ENCODE measurements at regions not wholly inside any gene's neighbourhood (a gene's known extent, or its start where the extent isn't known, plus 50 kb on each side); places are given as distances from the start of the nearest gene placed in this dataset.

DNA sequence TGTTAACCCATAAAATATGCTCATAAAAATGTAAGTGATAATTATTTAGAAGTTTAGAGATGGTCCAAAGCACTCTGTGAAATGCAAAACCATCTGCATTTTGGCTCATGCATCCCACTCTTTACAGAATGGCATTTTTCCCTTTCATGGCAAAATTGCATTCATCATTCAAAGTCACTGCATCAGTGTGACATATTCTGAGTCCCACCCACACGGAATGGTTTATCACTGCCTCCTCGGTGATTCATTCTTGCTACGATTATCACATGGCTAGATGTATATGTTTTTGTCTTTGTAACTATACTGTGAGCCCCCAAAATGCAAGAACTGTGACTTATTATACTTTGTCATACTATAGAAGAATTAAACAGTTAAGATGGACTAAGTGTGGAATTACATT lies 293.0 kb downstream of the LRATD1 start:
- H3K4me2 ChIP-seq (ENCODE audit: insufficient read depth, low read length) = no peak overlapping the region
- in situ Hi-C loops (cut with MboI) = no loop called here
- H3K36me3 ChIP-seq (ENCODE audit: control insufficient read depth, insufficient read depth, low read length) = no peaks in the 10 kb centered on the region
- no peaks in the 10 kb centered on the region for H3K27me3 ChIP-seq (ENCODE audit: control insufficient read depth in 2 of 2, insufficient read depth in 2 of 2, low read length in 2 of 2)
- 0% methylated on average over 3 of the region's 3 CpGs for WGBS (ENCODE audit: insufficient coverage, low coverage, missing lambda C conversion rate)
- DNase-seq (ENCODE audit: extremely low read depth in 1 of 4, low spot score in 3 of 4) (no peak), ATAC-seq (no peak), FAIRE-seq (no peak)
- ChIA-PET POLR2A (no interaction called here), CTCF (ENCODE audit: low intra/inter-chr PET ratio) (no interaction called here)
- no TSS peak for BruUV-seq (replicated peaks)
- no peaks in the 10 kb centered on the region for H4K20me1 ChIP-seq (replicated peaks; ENCODE audit: control insufficient read depth, insufficient read depth, low read length)
- H3K9me1 ChIP-seq (ENCODE audit: control insufficient read depth, insufficient read depth, low read length) = no peaks in the 10 kb centered on the region
- intact Hi-C loops (cut with micrococcal nuclease) = no loop called here
- no peak overlapping the region for H2AFZ ChIP-seq (ENCODE audit: low read depth, low read length)
- H3K4me3 ChIP-seq = no peak overlapping the region
- no peaks in the 10 kb centered on the region for H3K4me1 ChIP-seq (replicated peaks in 1 of 2; ENCODE audit: control insufficient read depth in 2 of 2, insufficient read depth in 2 of 2, low read length in 2 of 2)
- no peak overlapping the region for H3K9ac ChIP-seq (ENCODE audit: insufficient read depth in 1 of 2, low read depth in 2 of 2, low read length in 2 of 2)
- TF ChIP-seq PCBP2 (IDR thresholded peaks at IDR 0.05; ENCODE audit: low read depth, low read length, poor library complexity, severe bottlenecking) = no peak
- TF ChIP-seq, protein P1, sequence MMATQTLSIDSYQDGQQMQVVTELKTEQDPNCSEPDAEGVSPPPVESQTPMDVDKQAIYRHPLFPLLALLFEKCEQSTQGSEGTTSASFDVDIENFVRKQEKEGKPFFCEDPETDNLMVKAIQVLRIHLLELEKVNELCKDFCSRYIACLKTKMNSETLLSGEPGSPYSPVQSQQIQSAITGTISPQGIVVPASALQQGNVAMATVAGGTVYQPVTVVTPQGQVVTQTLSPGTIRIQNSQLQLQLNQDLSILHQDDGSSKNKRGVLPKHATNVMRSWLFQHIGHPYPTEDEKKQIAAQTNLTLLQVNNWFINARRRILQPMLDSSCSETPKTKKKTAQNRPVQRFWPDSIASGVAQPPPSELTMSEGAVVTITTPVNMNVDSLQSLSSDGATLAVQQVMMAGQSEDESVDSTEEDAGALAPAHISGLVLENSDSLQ (IDR thresholded peaks at IDR 0.05) = peak; percentile 6; the same call in 1 of the 2 replicates
- H3K27ac ChIP-seq (ENCODE audit: extremely low read depth, low read depth, low read length) = no peak overlapping the region
- no peaks in the 10 kb centered on the region for H3K9me3 ChIP-seq (replicated peaks; ENCODE audit: control insufficient read depth, insufficient read depth, low read depth, low read length)
- no peaks in the 10 kb centered on the region for H3K79me2 ChIP-seq (ENCODE audit: control insufficient read depth, insufficient read depth, low read length)

DNA sequence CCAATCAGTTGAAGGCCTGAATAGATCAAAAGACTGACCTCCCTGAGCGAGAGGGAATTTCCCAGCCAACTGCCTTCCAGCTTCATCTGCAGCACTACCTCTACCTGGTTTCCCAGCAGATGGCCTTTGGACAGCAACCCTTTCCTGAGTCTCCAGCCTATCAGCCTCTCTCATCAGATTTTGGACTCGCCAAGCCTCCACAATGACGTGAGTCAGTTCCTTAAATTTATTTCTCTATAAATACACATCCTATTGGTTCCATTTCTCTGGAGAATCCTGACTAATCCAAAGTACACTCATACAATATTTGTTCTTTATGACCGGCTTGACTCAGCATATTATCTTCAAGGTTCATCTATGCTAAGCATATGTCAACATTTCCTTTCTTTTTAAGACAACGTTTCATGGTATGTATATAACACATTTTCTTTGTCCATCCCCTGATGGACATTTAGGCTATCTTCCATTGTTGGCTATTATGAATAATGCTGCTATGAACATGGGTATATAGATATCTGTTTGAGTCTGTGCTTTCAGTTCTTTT lies 294.6 kb downstream of the LRATD1 start:
- H3K9ac ChIP-seq (ENCODE audit: insufficient read depth in 1 of 2, low read depth in 2 of 2, low read length in 2 of 2) = no peak overlapping the region
- H3K27ac ChIP-seq (ENCODE audit: extremely low read depth, low read depth, low read length) = no peak overlapping the region
- DNase-seq (ENCODE audit: extremely low read depth in 1 of 4, low spot score in 3 of 4) (no peak), FAIRE-seq (no peak), ATAC-seq (no peak)
- no peaks in the 10 kb centered on the region for H3K9me1 ChIP-seq (ENCODE audit: control insufficient read depth, insufficient read depth, low read length)
- ChIA-PET POLR2A (no interaction called here), CTCF (ENCODE audit: low intra/inter-chr PET ratio) (interaction anchor here (0.7 kb wide), 1 partner anchor 1413 kb away, joined by 3 read pairs; no protein-coding TSS in a partner anchor)
- H3K36me3 ChIP-seq (ENCODE audit: control insufficient read depth, insufficient read depth, low read length) = no peaks in the 10 kb centered on the region
- no peak overlapping the region for H2AFZ ChIP-seq (ENCODE audit: low read depth, low read length)
- intact Hi-C loops (cut with micrococcal nuclease) (no loop called here), in situ Hi-C loops (cut with MboI) (no loop called here)
- H3K4me1 ChIP-seq (replicated peaks in 1 of 2; ENCODE audit: control insufficient read depth in 2 of 2, insufficient read depth in 2 of 2, low read length in 2 of 2) = no peaks in the 10 kb centered on the region
- BruUV-seq (replicated peaks) = no TSS peak
- H3K9me3 ChIP-seq (replicated peaks; ENCODE audit: control insufficient read depth, insufficient read depth, low read depth, low read length) = no peaks in the 10 kb centered on the region
- H4K20me1 ChIP-seq (replicated peaks; ENCODE audit: control insufficient read depth, insufficient read depth, low read length) = no peaks in the 10 kb centered on the region
- TF ChIP-seq ZNF316 (IDR thresholded peaks at IDR 0.05) (0 out of 2 replicates have a peak, but pooled peaks have one; percentile 18), ZNF3 (CRISPR knock-in tag; IDR thresholded peaks at IDR 0.05) (no peak)
- H3K4me2 ChIP-seq (ENCODE audit: insufficient read depth, low read length) = no peak overlapping the region
- no peaks in the 10 kb centered on the region for H3K79me2 ChIP-seq (ENCODE audit: control insufficient read depth, insufficient read depth, low read length)
- no peak overlapping the region for H3K4me3 ChIP-seq
- 0% methylated on average over 5 of the region's 5 CpGs for WGBS (ENCODE audit: insufficient coverage, low coverage, missing lambda C conversion rate)
- no peaks in the 10 kb centered on the region for H3K27me3 ChIP-seq (ENCODE audit: control insufficient read depth in 2 of 2, insufficient read depth in 2 of 2, low read length in 2 of 2)

All from K562 (cell line).